ENCODE measurements at regions not wholly inside any gene's neighbourhood (a gene's known extent, or its start where the extent isn't known, plus 50 kb on each side); places are given as distances from the start of the nearest gene placed in this dataset.

GRCh38 chr1:105934806-105935205, 1121.7 kb upstream of the PRMT6 start:
- DNase-seq: no peak

GRCh38 chr1:105964879-105965278, 1091.6 kb upstream of the PRMT6 start:
- DNase-seq: no peak

DNA sequence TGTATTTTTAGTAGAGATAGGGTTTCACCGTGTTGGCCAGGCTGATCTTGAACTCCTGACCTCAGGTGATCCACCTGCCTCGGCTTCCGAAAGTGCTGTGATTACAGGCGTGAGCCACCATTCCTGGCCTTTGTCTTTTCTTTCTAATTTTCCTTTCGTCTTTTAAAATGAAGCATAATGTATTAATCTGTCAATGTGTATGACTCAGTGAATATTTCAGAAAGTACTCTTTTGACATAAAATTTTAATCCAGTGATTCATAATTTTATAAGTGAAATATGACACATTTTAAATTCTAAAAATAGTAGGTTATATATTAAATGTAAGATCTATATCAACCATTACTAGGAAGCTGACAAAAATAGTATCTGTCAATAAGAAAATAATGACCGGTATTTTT, 1059.0 kb upstream of the PRMT6 start:
- DNase-seq: no peak

DNA sequence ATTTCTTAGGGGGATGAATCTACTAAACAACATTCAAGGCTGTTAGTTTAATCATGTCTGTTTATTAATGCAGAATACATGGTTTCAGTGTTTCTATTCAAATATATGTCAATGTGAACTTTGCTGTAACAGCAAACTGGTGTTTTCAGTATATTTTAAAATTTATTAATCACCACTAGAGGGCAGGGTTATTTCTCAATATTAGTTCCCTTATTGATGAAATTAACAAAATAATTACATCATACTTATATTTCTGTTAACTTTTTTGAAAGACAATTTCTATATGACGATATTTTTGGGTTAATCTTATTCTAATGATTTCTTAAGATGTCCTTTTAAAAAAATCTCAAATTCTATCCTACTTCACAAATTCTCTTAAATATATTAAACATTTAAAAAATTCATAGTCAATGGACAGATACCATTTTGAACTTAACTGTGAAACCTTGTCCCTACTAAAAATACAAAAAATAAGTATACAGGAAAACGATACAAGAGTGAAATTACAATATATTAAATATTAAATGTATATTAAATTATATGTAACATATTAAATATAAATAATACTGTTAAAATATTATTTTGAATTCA, 1034.1 kb upstream of the PRMT6 start:
- no peak for DNase-seq

- DNase-seq: no peak
Observed at GRCh38 chr1:106027871-106028270, 1028.6 kb upstream of the PRMT6 start.

GRCh38 chr1:106037526-106037925, 1018.9 kb upstream of the PRMT6 start:
- DNase-seq: no peak

DNA sequence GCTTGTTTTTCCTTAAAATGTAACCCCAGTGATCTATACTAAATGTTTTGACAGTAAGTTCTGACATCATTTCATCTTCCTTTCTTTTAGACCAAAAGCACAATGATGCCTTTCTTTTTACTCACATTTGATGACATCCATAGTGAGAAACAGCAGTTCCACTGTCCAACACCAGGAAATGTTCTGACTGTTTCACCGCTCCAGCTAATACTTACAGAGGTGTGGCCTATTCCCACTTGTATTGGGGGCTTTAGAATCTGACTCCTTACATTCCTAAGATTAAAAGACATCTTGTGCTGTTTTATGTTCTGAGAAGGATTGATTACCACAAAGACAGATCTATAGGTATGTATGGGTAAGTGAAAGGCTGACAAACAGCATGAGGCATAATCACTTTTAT, 1018.2 kb upstream of the PRMT6 start:
- DNase-seq: no peak

GRCh38 chr1:106043971-106044370, 1012.5 kb upstream of the PRMT6 start:
- no peak for DNase-seq

- no peak for DNase-seq
Observed at GRCh38 chr1:106047210-106047609, 1009.3 kb upstream of the PRMT6 start.

GRCh38 chr1:106049595-106049994, 1006.9 kb upstream of the PRMT6 start:
- no peak for DNase-seq

GRCh38 chr1:106055855-106056254, 1000.6 kb upstream of the PRMT6 start:
- no peak for DNase-seq

DNA sequence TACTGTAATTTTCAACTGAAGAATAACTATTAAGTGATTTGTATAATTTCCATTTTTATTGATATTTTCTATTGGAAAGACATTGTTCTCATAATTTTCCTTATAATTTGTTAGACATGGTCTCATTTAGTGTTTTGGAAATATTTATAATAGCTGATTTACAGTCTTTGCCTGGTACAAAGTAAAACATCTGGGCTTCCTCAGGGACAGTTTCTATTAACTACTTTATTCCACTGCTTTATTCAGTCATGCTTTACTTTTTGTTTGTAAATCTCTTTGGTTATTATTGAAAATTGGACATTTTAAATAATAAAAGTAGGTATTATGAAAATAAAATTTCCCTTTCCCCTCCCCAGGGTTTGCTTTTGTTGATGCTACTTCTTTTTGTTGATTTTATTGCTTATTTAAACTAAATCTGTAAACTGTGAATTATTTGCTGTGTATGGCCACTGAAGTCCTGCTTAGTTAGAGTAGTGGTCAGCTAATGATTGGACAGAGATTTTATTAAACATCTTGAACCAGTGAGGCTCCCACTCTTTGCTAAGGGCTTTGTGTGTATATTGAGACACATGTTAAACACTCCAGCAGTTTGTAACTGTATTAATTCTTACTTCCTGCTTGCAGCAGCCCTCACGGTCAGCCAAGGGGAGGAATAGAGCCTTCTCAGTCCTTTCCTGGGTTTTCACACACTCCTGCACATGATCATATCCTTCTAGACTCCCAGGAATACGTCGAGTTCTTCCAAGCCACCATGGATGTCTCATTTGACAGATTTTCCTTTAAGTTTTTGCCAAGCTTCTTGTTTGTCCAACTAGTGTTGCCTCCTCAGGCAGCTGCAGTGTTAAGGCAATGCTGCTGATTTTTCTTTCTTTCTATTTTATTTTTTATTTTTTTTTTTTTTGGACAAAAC, 994.6 kb upstream of the PRMT6 start:
- no peak for DNase-seq

DNA sequence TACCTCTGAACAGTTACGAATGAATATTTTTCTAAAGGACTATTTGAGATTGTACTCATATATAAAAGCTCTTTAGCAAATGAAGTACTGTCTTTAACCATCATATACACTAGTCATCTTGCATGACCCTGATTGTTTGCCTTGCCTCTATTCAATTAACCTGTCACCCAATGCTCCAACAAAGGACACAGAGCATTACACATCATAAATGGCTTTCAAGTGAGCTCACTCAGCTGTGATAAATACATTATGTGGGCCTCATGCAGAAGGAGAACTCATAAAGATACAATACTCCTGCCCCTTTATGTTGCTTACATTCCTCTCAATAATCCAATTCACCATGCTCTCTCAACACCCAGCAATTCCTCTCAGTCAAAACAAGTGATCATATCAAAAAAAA, 993.0 kb upstream of the PRMT6 start:
- DNase-seq: no peak

DNA sequence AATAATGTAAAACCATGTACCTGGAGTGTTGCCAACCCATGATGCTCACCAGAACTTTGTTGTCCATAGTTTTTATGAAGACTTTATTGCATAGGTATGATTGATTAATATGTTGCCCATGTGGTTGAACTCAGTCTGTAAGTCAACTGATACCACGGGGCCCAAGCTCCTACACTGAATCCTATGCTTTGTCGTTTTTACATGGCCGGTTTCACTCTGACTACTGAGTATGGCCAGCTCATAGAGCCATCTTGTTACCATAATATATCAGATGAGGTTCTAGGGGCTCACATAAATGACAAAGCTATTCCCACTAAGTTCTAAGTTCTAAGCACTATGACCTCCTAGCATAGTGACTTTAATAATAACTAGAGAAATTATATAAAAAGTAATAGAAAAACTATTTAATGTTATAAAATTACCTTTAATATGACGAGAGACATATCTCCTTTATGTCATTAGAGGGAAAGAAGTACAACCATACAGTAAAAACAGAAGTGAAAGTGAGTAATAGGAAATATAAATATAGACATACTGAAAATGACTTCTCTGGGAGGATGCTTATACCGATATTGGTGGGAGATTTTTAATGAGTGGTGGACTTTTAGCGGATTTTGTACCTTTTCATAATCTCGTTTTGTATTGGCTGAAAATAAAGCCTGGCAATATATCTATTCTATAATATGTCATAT, 983.4 kb upstream of the PRMT6 start:
- no peak for DNase-seq

GRCh38 chr1:106080608-106081325, 975.7 kb upstream of the PRMT6 start:
- no peak for DNase-seq

- no peak for DNase-seq
Observed at GRCh38 chr1:106111044-106111443, 945.4 kb upstream of the PRMT6 start.

DNA sequence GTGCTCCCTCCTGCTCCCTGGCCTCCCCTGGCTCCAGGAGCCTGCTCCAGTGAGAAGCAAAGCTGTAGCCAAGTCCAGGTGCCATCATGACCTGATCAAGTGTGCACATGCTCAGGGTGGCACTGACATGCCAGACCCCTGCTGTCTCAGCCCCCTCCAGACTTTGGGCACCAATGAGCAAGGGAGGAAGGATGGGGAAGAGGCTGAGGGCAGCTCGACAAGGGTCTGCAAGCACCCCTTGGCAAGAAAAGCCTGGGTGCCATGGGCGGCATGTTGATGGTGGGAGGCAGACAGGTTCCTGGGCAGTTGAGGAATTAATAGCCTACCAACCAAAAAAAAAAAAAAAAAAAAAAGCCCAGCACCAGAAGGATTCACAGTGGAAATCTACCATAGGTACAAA, 942.6 kb upstream of the PRMT6 start:
- DNase-seq: no peak

DNA sequence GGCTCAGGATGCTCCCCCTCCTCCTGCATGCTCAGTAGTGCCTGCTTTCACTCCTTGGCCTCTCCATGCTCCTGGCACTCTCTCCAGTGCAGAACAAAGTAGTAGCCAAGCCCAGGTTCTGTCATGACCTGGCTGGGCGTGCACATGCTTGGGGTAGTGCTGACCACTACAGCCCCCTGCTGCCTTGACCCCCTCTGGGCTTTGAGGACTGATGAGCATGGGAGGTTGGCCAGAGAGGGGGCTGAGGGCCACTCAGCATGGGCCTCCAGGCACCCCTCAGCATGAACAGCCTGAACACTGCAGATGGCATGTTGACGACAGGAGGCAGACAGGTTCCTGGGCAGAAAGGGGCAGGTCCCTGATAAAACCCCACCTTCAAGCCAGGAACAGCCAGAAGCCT, 935.7 kb upstream of the PRMT6 start:
- DNase-seq: no peak

GRCh38 chr1:106121728-106122127, 934.7 kb upstream of the PRMT6 start:
- DNase-seq: no peak

DNA sequence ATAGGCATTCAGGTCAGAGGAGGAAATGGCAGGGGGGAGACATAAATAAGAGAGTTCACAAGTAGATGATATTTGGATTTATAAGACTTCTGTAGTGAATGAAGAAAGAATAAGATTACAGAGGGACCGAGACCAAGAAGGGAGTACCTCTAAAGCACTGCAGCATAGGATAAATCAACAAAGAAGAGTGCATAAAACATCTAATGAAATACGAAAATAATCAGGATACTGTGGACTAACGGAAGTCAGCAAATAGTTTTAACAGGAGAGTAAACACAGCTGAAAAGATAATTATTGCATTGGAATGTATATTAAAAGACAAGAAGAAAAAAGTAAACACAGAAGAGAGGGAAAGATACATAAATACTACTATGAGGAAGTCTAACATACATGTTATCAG, 921.9 kb upstream of the PRMT6 start:
- DNase-seq: no peak

- DNase-seq: no peak
Observed at GRCh38 chr1:106173101-106173500, 883.4 kb upstream of the PRMT6 start.

DNA sequence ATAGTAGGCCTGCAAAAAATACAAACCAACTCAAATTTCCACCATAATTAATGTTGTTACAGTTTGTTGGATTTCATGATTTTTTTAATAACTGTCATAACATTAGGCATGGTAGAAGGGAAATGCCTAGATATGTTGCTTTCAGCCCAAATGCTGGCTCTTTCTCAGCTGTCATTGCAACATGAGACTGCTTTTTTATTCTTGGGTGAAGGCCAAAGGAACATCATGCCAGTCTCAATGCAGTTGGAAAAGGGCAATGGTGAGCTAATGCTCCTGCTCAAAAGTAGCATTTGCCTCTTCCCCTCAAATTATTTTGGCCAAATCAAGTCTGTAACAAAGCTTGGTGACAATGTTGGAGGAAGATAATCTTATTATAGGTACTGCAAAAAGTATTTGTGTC, 877.7 kb upstream of the PRMT6 start:
- DNase-seq: no peak

DNA sequence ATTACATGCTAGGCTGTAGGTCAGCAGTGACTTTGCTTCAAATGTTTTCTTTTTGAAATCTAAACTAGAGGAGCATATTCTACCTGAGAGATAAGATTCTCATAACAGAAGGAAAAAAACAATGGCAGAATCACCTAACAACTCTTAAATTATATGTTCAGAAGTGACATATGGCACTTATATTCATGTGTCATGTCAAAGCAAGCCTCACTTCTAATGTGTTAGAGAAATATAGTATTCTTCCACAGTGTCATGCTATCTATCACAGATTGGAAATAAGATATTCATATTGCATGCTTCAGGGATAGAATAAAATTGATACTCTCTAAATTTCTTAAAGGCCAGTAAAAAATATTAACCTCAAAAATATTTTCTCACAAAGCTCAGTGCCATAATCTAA, 874.6 kb upstream of the PRMT6 start:
- no peak for DNase-seq
